A673 (cell line): ENCODE measurements at regions not wholly inside any gene's neighbourhood (a gene's known extent, or its start where the extent isn't known, plus 50 kb on each side); places are given as distances from the start of the nearest gene placed in this dataset.

Source experiments
- BruUV-seq: library from RNA; stranded (reverse); fragments of 400-500 nt; replicated peaks from 2 replicates; lab custom pipeline; 2021; lab: Mats Ljungman, UMichigan
- CTCF ChIA-PET: fragments of 300-600 bp; sonication (Branson Sonifier 250); formaldehyde crosslinking; loops from one replicate; lab custom pipeline; 2022; ENCODE audit warnings: antibody characterized with exemption; lab: Charles Lee
- POLR2A ChIA-PET: fragments of 300-600 bp; sonication (Branson Sonifier 250); formaldehyde crosslinking; loops from one replicate; lab custom pipeline; 2022; ENCODE audit warnings: antibody characterized with exemption; ENCODE audit not compliant: low non-redundant PET; lab: Charles Lee
- DNase-seq: peaks from one replicate; pipeline ENCODE4 v3.0.0-alpha.2; 2015; ENCODE audit warnings: low spot score
- H3K27ac ChIP-seq: fragments of 200-600 bp; sonication (generic); 2 replicates; pipeline ENCODE4 v1.5.1; 2016; ENCODE audit warnings: mixed run types, low read depth, mild to moderate bottlenecking, mixed read lengths, antibody characterized with exemption, low read length; ENCODE audit not compliant: poor library complexity, severe bottlenecking
- H3K27me3 ChIP-seq: fragments of 200-600 bp; sonication (generic); replicated peaks from 2 replicates; pipeline ENCODE4 v1.6.1; 2017; ENCODE audit warnings: mixed run types, low read depth, mild to moderate bottlenecking, mixed read lengths, antibody characterized with exemption, low read length; ENCODE audit not compliant: insufficient read depth, poor library complexity
- H3K36me3 ChIP-seq: fragments of 200-600 bp; sonication (generic); 2 replicates; pipeline ENCODE4 v1.6.1; 2016; ENCODE audit warnings: mixed run types, mild to moderate bottlenecking, mixed read lengths, antibody characterized with exemption, low read length; ENCODE audit not compliant: insufficient read depth, poor library complexity, severe bottlenecking
- H3K4me1 ChIP-seq: fragments of 200-600 bp; sonication (generic); 2 replicates; pipeline ENCODE4 v1.6.1; 2017; ENCODE audit warnings: mixed run types, mild to moderate bottlenecking, mixed read lengths, antibody characterized with exemption, low read length; ENCODE audit not compliant: insufficient read depth, poor library complexity, severe bottlenecking
- H3K4me3 ChIP-seq: fragments of 200-600 bp; sonication (generic); 2 replicates; pipeline ENCODE4 v1.5.1; 2016; ENCODE audit warnings: low read depth, mixed run types, mild to moderate bottlenecking, mixed read lengths, low read length; ENCODE audit not compliant: poor library complexity, severe bottlenecking
- H3K9me3 ChIP-seq: fragments of 200-600 bp; sonication (generic); 2 replicates; pipeline ENCODE4 v1.6.1; 2016; ENCODE audit warnings: mixed run types, low read depth, mild to moderate bottlenecking, mixed read lengths, antibody characterized with exemption, low read length; ENCODE audit not compliant: poor library complexity, severe bottlenecking
- EZH2 ChIP-seq: fragments of 200-600 bp; sonication (generic); IDR thresholded peaks from 2 replicates; pipeline ENCODE4 v1.6.1; 2017; ENCODE audit warnings: borderline replicate concordance, low read depth, mild to moderate bottlenecking, mixed read lengths, antibody characterized with exemption, low read length; ENCODE audit not compliant: poor library complexity, severe bottlenecking
- intact Hi-C: fragments of 100-400 bp; cut with micrococcal nuclease; formaldehyde crosslinking; loops from one replicate; pipeline ENCODE4 v1.10.0; 2022; ENCODE audit not compliant: unreplicated experiment
- TF ChIP-seq, protein P1 (sequence below): fragments of 300-800, 200-600 bp; sonication (generic); conservative IDR thresholded peaks from 2 replicates; pipeline ENCODE4 v1.5.1; 2017; ENCODE audit warnings: low read depth, mild to moderate bottlenecking, antibody characterized with exemption, low read length, moderate library complexity, mixed read lengths

DNA sequence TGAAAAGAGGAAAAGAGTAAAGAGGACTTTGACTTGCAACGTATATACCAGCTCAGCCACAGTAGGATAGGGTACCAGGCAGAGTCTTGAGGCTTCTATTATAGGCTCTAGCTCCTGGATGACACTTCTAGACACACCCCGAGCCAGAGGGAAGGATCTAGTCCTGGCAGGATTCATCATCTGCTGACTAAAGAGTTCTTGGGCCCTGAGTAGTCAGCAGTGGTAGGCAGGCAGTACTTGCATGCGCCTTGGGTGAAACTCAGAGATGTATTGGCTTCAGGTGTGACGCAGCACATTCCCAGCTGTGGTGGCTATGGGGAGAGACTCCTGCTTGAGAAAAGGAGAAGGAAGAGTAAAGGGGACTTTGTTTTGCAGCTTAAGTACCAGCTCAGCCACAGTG is 162.3 kb upstream of the APP start:
- H3K36me3 ChIP-seq = no peaks in the 10 kb centered on the region
- H3K27me3 ChIP-seq = no peaks in the 10 kb centered on the region
- TF ChIP-seq, protein P1, sequence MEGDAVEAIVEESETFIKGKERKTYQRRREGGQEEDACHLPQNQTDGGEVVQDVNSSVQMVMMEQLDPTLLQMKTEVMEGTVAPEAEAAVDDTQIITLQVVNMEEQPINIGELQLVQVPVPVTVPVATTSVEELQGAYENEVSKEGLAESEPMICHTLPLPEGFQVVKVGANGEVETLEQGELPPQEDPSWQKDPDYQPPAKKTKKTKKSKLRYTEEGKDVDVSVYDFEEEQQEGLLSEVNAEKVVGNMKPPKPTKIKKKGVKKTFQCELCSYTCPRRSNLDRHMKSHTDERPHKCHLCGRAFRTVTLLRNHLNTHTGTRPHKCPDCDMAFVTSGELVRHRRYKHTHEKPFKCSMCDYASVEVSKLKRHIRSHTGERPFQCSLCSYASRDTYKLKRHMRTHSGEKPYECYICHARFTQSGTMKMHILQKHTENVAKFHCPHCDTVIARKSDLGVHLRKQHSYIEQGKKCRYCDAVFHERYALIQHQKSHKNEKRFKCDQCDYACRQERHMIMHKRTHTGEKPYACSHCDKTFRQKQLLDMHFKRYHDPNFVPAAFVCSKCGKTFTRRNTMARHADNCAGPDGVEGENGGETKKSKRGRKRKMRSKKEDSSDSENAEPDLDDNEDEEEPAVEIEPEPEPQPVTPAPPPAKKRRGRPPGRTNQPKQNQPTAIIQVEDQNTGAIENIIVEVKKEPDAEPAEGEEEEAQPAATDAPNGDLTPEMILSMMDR = no peak
- no peak for TF ChIP-seq EZH2
- no peak overlapping the region for H3K27ac ChIP-seq
- ChIA-PET CTCF (no interaction called here), POLR2A (no interaction called here)
- BruUV-seq = no TSS peak
- no peak overlapping the region for H3K4me3 ChIP-seq
- DNase-seq = no peak
- H3K4me1 ChIP-seq = no peaks in the 10 kb centered on the region
- H3K9me3 ChIP-seq = no peaks in the 10 kb centered on the region
- intact Hi-C loops = loop anchor here (10.0 kb wide), 1 partner anchor 382 kb away; no protein-coding TSS in a partner anchor

DNA sequence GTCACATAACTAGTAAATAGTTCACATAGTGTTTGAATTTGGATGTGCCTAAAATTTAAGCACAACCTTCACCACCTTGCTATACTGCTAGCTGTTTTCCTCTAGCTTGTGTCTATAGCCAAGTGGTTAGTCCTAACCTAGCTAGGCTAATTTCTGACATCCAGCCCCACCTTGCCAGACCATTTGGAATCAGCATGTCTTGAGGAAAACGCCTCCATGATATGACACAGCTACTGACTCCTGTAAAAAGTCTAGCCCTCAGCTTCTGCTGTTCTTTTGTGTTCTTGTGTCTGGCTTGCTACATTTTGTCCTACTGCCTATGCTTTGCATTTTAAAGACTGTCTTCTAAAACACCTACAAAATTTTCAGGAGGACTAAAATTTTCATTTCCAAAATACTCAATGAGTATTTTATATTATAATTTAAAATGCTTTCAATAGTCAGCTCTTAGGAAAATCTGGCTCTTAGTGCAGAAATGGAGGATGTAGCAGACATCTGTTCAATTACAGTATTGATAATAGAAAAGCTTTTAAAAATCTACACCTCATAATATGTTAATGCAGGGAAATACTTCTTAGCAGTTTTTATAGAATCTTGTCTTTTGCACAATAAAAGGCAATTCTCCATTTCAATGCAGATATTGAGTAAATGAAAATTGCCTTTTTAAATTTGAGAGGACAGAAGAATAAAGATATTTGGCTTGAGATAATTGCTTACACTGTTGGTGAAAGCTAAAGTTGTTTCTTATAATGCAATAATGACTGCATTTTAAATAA is 160.8 kb upstream of the APP start:
- Histone ChIP-seq H3K36me3 (no peaks in the 10 kb centered on the region), H3K27me3 (no peaks in the 10 kb centered on the region), H3K4me1 (no peaks in the 10 kb centered on the region), H3K9me3 (no peaks in the 10 kb centered on the region), H3K27ac (no peak overlapping the region), H3K4me3 (no peak overlapping the region)
- CTCF ChIA-PET = no interaction called here
- POLR2A ChIA-PET = no interaction called here
- TF ChIP-seq, protein P1 = no peak
- TF ChIP-seq EZH2 = no peak
- no peak for DNase-seq
- intact Hi-C loops = loop anchor here (10.0 kb wide), 1 partner anchor 383 kb away; no protein-coding TSS in a partner anchor
- BruUV-seq = no TSS peak

DNA sequence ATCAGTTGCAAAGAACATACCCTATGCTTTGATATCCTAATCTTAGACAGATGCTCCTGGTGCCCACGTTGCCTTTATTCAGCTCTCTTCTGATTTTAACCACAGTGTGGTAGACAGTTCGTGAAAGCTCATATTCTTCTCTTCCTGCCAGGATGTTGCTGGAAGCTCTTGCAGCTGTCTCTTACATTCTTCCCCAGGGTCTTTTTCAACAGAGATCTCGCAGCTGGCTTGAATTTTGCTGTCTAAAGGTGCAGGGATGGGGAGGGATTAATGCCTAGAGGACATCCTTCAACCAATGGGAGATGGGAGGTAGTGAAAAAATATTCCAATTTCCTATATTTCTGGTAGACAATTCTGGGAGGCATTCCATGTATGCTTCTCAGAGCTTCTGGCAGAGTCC is 150.0 kb upstream of the APP start:
- no peak for DNase-seq
- ChIA-PET CTCF (no interaction called here), POLR2A (no interaction called here)
- H3K4me3 ChIP-seq = no peak overlapping the region
- no peaks in the 10 kb centered on the region for H3K36me3 ChIP-seq
- no peak overlapping the region for H3K27ac ChIP-seq
- no peaks in the 10 kb centered on the region for H3K9me3 ChIP-seq
- no peaks in the 10 kb centered on the region for H3K27me3 ChIP-seq
- TF ChIP-seq, protein P1 = no peak
- TF ChIP-seq EZH2 = no peak
- intact Hi-C loops = no loop called here
- H3K4me1 ChIP-seq = no peaks in the 10 kb centered on the region
- no TSS peak for BruUV-seq
